NCI-H774 (cell line): ENCODE measurements at regions not wholly inside any gene's neighbourhood (a gene's known extent, or its start where the extent isn't known, plus 50 kb on each side); places are given as distances from the start of the nearest gene placed in this dataset.

Source experiments
- DNase-seq: peaks from one replicate; lab custom pipeline; 2025; lab: John Stamatoyannopoulos, UW

DNA sequence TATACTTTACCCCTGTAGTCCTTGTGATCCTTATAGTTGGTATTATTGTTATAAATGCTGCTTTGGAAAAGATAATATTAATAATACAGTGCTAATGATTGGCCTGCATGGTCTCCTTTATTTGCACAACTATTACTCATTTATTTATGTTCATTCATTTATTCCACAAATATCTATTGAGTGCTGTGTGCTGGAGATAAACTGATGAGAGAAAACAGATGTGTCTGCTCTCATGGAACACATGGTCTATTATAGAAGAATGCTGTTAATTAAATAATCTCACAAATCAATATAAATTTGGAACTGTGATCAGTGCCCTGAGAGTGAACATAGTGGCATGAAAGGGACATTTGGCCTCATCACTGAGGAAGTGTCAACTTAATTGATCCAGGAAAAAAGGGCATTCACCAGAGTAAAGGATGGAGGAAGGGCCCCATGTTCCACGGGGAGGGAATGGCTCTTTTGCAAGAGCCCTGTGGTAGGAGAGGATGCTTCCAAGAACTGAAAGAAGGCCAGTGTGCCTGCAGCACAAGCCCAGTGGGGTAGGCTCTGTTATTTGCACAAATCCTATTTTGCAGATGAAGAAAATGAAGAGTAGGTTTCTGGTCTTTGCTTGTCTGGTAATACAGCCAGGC lies 91.5 kb upstream of the STK39 start:
- no peak for DNase-seq

DNA sequence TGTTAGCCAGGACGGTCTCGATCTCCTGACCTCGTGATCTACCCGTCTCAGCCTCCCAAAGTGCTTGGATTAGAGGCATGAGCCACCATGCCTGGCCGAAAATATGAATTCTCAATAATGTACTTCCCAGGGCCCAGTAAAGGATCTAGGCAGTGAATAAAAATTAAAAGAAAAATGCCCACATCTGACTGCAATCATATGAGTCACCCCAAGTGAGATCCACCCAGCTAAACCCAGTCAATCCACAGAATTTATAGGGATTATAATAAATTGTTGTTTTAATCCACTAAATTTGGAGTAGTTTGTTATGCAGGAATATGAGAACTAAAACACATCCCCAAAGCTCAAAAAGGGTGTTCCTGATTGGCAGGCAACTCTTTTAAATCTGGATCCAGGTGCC lies 93.5 kb upstream of the STK39 start:
- DNase-seq, result no peak

DNA sequence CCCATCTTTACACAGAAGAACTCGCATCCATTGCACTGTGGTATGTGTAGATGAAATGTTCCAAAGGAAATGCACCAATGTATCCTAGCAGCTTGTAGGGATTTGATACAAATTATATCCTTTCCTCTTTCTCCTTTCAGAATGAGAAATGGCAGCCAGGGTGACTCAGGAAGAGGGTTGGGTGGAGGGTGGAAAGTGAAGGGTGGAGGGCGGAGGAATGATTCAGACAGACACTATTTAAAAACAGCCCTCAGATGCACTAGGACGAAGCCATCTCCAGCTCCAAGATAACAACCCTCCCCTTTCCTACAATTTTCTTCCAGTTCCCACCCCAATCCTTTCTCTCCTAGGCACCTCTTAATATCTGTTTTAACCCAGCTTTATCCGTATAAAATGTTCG lies 96.2 kb upstream of the STK39 start:
- no peak for DNase-seq

DNA sequence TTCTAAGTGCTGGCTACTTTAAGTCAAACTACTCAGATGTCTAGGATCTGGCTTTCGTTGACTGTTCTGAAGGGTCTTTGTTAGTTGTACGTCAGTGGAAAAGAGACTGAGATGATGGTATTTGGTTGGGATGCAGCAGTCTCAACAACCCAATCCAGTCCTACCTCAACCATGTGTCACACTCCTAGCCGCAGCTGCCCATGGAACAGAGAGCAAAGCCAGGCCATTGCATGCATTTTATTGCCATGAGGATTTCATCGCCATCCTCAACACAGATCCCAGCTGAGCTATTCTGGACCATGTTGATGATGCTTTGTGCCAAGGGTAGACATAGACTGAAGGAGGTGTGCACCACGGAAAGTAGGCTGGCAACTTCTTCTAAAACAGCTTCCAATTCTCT lies 97.3 kb upstream of the STK39 start:
- no peak for DNase-seq

DNA sequence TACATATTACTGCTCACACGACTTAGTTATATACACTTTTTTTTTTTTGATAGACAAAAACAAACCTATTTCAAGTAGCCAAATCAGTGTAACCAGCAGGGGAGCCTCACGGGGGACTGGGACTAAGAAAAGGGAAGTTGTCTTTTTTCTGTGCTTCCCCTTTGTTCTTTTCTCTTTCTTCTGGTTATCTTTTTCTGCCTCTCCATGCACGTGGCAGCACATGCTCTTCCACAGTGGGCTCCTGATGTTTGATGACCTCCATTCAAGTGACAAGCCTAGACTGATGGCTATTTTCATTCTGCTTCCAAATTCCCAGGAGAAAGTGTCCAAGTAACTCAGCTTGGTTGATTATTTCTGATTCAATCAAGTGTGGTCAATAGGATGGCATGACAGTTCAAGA lies 98.2 kb upstream of the STK39 start:
- DNase-seq, result no peak

DNA sequence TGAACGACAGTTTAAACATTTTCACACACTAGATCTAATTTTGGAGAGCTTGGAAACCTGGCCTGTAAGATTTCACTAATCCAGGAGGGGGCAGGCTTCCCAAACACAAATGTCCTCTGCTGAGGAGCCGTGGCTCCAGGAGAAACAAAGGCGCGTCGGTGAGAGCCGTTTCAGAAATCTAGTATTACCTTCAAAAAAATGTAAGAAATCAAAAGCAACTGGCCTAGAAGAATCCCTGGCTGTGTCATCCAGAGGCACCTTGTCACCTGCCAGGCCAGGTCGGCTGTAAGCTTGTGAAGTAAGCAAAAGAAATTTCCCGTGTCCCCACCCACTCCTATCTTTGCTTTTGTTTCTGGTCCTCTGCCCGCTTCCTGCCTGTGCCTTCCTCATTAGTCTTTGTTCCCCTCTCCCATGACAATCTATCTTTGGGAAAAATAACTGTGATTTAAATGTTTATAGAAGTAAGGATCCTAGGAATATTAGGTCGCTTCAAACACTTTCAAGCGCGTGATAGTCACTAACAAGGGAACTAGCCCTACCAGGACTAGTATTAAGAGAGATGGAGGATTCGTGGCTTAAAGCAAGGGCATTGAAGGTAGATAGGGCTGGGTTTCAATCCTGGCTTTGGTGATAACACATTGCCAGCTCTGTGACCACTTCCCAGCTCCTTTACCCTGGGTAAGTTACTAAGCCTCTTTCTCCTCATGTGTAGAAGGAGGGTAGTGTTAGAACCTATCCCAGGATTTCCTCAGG lies 99.5 kb upstream of the STK39 start:
- DNase-seq, result peak; percentile 68

DNA sequence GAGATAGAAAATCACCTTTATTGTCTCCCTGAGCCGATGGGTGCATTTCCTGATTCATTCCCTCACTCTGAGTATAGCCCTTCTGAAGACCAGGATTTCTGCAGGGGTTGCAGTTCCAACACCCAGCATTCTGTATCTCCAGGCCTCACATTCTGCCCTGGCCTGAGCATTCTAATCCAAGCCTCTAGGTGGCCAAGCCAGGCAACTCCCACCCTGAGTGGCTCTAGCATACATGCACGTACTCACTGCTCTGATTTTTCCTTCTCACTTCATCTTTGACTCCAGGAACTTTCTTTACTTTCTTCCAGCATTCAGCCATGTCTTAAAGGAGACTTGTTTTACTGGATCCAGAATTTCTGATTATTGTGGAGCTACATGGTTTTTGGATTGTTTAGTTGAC lies 100.7 kb upstream of the STK39 start:
- peak; percentile 54 for DNase-seq

DNA sequence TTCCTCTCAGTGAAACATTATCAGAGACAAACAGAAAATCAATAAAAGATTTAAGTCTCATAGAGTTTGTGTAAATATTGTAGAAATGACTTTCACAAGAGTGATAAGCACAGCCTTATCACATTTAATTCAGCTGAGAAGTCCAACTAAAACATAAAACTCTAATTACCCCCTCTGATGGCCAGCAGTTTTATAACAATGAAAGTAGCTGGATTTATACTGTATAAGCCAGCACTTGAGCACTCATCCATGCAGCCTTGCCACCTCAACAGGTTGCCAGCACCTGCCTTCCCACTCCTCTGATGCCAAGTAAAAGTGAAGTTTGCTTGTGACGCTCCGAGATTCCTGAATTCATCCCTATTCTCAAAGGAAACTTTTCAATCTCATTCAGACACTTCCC lies 103.0 kb upstream of the STK39 start:
- peak; percentile 49 for DNase-seq

DNA sequence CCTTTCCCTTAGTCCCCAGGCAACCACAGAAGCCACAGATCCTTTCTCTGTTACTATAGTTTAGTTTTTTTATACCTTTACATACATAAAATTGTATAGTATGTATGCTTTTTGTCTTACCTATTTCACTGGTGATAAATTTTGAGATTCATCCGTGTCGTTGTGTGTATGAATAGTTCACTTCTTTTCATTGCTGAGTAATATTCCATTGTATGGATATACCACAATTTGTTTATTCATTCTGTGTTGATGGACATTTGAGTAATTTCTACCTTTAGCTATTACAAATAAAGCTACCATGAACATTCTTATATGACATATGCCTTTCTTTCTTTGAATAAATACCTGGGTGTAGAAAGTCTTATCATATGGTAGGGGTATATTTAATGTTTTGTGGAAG lies 102.8 kb upstream of the CERS6 start:
- DNase-seq, result no peak

DNA sequence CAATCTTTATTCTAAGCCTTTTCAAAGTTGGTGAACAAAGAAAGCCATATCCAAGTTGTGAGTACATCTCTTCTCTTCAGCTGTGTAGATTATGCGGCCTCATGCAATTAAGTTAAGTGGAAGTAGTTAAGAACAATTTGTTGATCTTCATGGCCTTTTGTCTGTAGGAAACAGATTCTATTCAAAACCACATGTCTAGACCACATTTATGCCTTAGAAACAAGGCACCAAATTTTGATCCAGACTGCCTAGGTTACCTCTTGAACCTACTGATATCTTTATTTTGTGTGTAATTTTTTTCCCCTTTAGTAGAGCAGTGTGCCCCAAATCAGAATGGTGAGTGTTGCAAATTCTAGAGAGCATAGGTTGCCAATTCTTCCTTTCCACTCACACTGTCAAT lies 101.6 kb upstream of the CERS6 start:
- DNase-seq, result peak; percentile 48

DNA sequence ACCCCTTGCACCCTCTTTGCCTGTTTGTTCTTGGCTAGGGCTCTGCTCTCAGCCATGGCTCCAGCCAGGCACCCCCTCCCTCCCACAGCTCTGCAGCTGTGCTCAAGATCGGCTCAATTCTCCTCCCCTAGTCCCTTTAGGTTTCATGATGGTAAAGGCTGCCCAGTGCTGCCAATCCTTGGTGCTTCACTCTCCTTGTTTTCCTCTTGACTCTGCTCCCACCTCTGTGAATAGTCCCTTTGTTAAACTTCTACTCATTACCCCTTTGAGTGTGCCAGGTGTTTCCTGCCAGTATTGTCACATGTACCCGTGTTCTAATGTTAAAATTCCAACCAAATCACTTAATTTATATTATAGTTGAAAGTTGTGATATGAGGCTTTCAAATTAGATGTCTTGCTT lies 101.0 kb upstream of the CERS6 start:
- peak; percentile 70 for DNase-seq

DNA sequence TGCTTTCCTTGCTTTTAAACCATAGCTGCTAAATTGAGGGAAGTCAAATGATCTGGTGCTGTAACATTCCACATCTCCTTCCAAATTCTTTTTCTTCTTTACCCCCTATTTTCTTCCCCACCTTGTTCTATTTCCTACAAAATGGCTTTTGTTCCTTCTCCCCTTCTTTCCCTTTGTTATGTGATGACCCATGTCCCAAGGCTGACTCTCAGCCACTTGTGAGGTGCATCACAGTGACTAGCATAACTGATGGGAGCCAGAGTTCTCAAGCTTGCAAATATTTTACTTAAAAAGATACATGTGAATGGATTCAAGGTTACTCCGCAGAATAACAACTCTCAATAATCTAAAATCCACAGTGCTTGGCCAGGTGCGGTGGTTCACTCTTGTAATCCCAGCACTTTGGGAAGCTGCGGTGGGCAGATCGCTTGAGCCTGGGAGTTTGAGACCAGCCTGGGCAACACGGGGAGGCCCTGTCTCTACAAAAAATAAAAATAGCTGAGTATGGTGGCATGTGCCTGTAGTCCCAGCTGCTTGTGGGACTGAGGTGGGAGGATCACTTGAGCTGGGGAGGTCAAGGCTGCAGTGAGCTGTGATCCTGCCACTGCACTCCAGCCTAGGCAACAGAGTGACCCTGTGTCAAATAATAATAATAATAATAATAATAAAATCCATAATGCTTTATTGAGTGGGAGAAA lies 100.1 kb upstream of the CERS6 start:
- DNase-seq, result no peak

DNA sequence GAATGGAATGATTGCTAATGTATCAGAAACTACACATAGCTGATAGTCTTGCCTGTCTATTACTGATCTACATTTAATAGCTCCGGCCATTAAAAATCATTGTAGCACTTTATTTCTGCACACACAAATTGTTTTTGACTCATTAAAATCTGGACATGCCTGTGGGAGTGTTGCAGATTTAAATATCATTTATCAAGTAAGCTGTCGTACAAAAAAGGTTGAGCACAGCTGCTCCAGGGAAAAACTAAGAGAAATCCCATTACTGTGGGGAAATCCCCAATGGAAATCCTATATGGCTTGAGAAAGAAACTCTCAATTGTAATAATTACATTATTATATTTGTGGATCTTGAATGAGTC lies 99.6 kb upstream of the CERS6 start:
- no peak for DNase-seq

DNA sequence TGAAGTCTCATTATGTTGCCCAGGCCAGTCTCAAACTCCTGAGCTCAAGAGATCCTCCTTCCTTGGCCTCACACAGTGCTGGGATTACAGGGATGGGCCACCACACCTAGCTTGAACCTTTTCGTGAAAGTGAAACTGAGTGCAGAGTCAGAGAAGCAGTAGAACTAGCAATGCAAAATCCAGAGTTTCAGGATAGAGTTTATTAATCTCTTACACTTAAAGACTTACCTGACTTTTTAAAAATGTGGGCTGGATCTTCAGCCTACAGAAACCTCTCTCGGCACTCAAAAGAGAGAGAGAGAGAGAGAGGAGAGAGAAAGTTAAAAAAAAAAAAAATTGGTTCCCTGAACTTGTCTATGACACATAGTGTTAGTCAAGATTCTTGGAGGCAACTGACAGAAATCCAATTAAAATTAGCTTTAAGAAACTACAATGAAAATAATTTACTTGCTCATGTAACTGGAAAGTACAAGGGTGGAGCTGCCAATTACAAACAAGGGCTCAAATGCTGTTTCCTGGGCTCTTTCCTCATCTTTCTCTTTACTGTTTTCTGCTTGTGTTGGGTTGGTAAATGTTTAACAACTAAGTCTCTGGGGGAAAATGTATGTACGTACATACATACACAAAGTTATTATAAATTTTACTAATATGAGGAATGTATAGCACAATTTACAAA lies 98.1 kb upstream of the CERS6 start:
- peak; percentile 9 for DNase-seq

DNA sequence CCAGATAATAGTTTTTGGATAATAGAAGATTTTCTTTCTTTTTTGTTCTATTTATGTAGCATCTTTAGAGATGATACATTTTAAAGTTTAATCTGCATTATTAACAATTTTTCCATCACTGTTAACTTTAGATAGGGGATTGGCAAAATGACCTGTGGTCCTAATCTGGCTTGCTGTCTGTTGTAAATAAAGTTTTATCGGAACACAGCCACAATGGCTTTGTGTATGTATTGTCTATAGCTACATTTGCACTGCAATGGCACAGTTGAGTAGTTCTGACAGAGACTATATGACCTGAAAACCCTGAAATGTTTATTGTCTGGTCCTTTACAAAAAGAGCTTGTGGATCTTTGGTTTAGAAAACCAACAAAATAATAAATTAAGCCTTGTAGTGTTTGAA lies 97.0 kb upstream of the CERS6 start:
- DNase-seq, result no peak

DNA sequence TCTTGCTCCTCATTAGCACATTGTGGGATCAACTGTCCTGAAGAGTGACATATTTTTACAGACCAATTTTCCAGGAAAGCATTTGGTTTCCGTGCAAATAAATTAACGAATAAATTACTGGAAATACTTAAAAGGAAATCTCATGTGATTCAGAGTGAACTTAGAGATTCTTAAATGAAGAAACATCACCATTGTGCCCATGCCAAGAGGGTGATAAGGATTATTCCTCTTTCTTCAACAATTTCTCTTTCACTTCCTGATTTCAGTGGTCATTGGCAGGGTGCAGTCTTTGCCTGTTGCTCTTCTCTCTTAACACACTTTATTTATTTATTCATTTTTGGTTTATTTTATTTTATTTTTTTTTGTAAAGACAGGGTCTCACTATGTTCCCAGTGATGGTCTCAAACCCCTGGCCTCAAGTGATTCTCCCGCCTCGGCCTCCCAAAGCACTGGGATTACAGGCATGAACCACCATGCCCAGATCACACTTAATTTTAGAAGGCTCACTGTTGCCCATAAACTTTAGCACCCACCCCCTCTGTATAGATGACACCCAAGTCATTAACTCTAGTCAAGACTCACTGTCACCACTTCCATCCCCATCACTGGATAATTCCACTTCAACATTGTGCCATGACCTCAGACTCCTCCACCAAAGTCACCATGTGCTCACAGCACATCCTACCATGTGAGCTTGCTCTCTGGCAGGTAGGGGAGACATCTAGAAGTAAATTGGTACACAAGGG lies 92.6 kb upstream of the CERS6 start:
- no peak for DNase-seq

DNA sequence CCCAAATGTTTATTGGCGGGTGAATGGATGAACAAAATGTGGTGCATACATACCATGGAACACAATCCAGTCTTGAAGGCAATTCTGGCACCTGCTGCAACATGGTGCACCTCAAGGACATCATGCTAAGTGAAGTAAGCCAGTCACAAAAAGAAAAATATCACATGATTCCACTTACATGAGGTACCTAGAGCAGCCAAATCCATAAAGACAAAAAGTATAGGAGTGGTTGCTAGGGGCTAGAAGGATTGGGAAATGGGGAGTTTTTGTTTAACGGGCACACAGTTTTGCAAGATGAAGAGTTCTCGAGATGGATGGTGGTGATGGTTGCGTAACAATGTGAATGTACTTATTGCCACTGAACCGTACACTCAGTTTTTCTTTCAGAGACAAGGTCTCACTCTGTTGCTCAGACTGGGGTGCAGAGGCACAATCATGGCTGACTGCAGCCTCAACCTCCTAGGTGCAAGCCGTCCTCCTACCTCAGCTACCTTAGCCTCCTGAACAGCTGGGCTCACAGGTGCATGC lies 90.9 kb upstream of the CERS6 start:
- no peak for DNase-seq

DNA sequence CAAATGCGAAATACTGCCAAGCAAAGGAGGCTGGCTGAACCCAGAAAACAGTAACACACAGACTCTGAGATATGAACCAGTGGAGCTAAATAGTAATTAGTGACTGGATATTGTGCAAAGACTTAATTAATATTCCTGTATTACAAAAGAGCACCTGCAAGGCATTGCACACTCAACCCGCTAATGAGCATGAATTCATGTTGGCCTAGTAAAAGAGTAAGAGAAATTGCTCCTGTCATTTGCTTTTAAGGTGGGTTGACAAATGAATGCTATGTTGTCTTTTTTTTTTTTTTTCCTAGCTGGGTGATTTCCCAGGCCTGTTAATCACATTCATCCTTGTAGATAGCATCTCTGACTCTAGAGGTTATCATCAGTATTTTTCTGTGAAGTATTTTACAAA lies 87.0 kb upstream of the CERS6 start:
- peak; percentile 85 for DNase-seq

DNA sequence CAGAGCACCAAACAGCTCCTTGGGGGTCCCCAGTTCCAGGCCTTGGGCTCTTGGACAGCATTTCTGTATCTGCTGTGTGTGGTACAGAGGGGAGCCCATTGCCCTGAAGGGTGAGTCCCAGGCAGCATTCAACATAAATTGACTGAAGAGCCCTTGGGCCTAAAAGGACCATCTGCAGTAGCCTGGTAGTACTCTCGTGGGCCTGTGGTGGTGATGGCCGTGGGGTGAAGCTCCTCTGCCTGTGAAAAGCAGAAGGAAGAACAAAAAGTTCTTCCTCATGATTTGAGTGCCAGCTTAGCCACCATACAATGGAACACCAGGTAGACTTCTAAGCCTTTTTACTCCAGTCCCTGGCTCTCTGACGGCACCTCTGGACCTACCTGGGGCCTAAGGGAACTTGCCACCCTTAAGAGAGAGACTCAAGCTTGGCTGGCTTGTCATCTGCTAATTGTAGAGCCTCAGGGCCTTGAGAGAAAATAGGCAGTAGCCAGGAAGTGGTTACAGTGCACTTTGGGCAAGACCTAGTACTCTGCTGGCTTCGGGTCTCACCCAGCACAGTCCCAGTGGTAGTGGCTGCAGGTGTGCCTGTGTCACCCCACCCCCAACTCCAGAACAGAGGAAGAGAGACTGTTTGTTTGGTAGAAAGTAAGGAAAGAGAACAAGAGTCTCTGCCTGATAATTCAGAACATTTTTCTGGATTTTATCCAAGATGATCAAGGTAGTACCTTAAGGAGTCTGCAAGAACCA lies 84.6 kb upstream of the CERS6 start:
- no peak for DNase-seq

DNA sequence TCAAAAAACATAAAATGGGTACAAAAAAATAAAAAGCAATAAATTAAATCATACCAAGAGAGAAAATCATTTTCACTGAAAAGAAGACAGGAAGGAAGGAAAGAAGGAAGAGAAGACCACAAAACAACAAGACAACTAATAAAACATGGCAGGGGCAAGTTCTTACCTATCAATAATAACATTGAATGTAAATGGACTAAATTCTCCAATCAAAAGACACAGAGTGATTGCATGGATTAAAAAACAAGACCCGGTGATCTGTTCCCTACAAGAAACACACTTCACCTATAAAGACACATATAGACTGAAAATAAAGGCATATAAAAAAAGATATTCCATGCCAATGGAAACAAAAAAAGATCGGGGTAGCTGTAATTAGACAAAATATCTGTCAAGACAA lies 82.6 kb upstream of the CERS6 start:
- DNase-seq, result no peak

DNA sequence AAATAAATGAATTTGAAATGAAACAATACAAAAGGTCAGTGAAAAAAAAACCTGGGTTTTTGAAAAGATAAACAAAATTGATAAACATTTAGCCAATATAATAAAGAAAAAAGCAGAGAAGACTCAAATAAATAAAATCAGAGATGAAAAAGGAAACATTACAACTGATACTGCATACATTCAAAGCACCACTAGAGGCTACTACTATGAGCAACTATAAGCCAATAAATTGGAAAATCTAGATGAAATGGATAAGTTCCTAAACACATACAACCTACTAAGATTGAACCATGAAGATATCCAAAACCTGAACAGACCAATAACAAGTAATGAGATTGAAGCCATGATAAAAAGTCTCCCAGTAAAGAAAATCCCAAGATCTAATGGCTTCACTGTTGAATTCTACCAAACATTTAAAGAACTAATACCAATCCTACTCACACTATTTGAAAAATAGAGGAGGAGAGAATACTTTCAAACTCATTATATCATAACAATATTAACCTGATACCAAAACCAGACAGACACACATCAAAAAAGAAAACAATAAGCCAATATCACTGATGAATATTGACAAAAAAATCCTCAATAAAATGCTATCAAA lies 80.8 kb upstream of the CERS6 start:
- DNase-seq, result no peak
